ENCODE measurements at regions not wholly inside any gene's neighbourhood (a gene's known extent, or its start where the extent isn't known, plus 50 kb on each side); places are given as distances from the start of the nearest gene placed in this dataset.

GRCh38 chr3:102802819-102803420 lies 368.1 kb downstream of the ZPLD1 start:
- DNase-seq: no peak
- in situ Hi-C loops (cut with HindIII; ENCODE audit: low pct_ligation_motif_present, low pct_unique_long_range_greater_than_20kb, low sequenced_read_pairs): no loop called here

GRCh38 chr3:102810937-102811336 lies 376.1 kb downstream of the ZPLD1 start:
- no peak for DNase-seq
- in situ Hi-C loops (cut with HindIII; ENCODE audit: low pct_ligation_motif_present, low pct_unique_long_range_greater_than_20kb, low sequenced_read_pairs): no loop called here

- no peak for DNase-seq
- in situ Hi-C loops (cut with HindIII; ENCODE audit: low pct_ligation_motif_present, low pct_unique_long_range_greater_than_20kb, low sequenced_read_pairs): no loop called here
These were observed 391.8 kb downstream of the ZPLD1 start for GRCh38 chr3:102826636-102827035.

GRCh38 chr3:102827386-102827785 lies 392.6 kb downstream of the ZPLD1 start:
- in situ Hi-C loops (cut with HindIII; ENCODE audit: low pct_ligation_motif_present, low pct_unique_long_range_greater_than_20kb, low sequenced_read_pairs): no loop called here
- DNase-seq: no peak

- in situ Hi-C loops (cut with HindIII; ENCODE audit: low pct_ligation_motif_present, low pct_unique_long_range_greater_than_20kb, low sequenced_read_pairs): no loop called here
- DNase-seq: no peak
These were observed 395.6 kb downstream of the ZPLD1 start for GRCh38 chr3:102830415-102830814.

GRCh38 chr3:102841866-102842265 lies 407.1 kb downstream of the ZPLD1 start:
- DNase-seq: no peak
- in situ Hi-C loops (cut with HindIII; ENCODE audit: low pct_ligation_motif_present, low pct_unique_long_range_greater_than_20kb, low sequenced_read_pairs): no loop called here

GRCh38 chr3:102866845-102867244 lies 432.0 kb downstream of the ZPLD1 start:
- in situ Hi-C loops (cut with HindIII; ENCODE audit: low pct_ligation_motif_present, low pct_unique_long_range_greater_than_20kb, low sequenced_read_pairs): no loop called here
- peak; percentile 17 for DNase-seq

- in situ Hi-C loops (cut with HindIII; ENCODE audit: low pct_ligation_motif_present, low pct_unique_long_range_greater_than_20kb, low sequenced_read_pairs): no loop called here
- DNase-seq: no peak
These were observed 448.7 kb downstream of the ZPLD1 start for GRCh38 chr3:102883515-102883914.

GRCh38 chr3:102885289-102885688 lies 450.5 kb downstream of the ZPLD1 start:
- in situ Hi-C loops (cut with HindIII; ENCODE audit: low pct_ligation_motif_present, low pct_unique_long_range_greater_than_20kb, low sequenced_read_pairs): no loop called here
- DNase-seq: no peak

GRCh38 chr3:102887431-102887830 lies 452.6 kb downstream of the ZPLD1 start:
- no peak for DNase-seq
- in situ Hi-C loops (cut with HindIII; ENCODE audit: low pct_ligation_motif_present, low pct_unique_long_range_greater_than_20kb, low sequenced_read_pairs): no loop called here

GRCh38 chr3:102896851-102897621 lies 462.2 kb downstream of the ZPLD1 start:
- in situ Hi-C loops (cut with HindIII; ENCODE audit: low pct_ligation_motif_present, low pct_unique_long_range_greater_than_20kb, low sequenced_read_pairs): no loop called here
- no peak for DNase-seq

- DNase-seq: no peak
- in situ Hi-C loops (cut with HindIII; ENCODE audit: low pct_ligation_motif_present, low pct_unique_long_range_greater_than_20kb, low sequenced_read_pairs): no loop called here
These were observed 469.8 kb downstream of the ZPLD1 start for GRCh38 chr3:102904629-102905028.

GRCh38 chr3:102905811-102906210 lies 471.0 kb downstream of the ZPLD1 start:
- in situ Hi-C loops (cut with HindIII; ENCODE audit: low pct_ligation_motif_present, low pct_unique_long_range_greater_than_20kb, low sequenced_read_pairs): no loop called here
- DNase-seq: no peak

- in situ Hi-C loops (cut with HindIII; ENCODE audit: low pct_ligation_motif_present, low pct_unique_long_range_greater_than_20kb, low sequenced_read_pairs): no loop called here
- DNase-seq: no peak
These were observed 472.0 kb downstream of the ZPLD1 start for GRCh38 chr3:102906818-102907217.

GRCh38 chr3:102909904-102910303 lies 475.1 kb downstream of the ZPLD1 start:
- DNase-seq: no peak
- in situ Hi-C loops (cut with HindIII; ENCODE audit: low pct_ligation_motif_present, low pct_unique_long_range_greater_than_20kb, low sequenced_read_pairs): no loop called here

GRCh38 chr3:102916532-102916931 lies 481.7 kb downstream of the ZPLD1 start:
- no peak for DNase-seq
- in situ Hi-C loops (cut with HindIII; ENCODE audit: low pct_ligation_motif_present, low pct_unique_long_range_greater_than_20kb, low sequenced_read_pairs): no loop called here

- in situ Hi-C loops (cut with HindIII; ENCODE audit: low pct_ligation_motif_present, low pct_unique_long_range_greater_than_20kb, low sequenced_read_pairs): no loop called here
- no peak for DNase-seq
These were observed 491.8 kb downstream of the ZPLD1 start for GRCh38 chr3:102926618-102927017.

- DNase-seq: no peak
- in situ Hi-C loops (cut with HindIII; ENCODE audit: low pct_ligation_motif_present, low pct_unique_long_range_greater_than_20kb, low sequenced_read_pairs): no loop called here
These were observed 498.6 kb downstream of the ZPLD1 start for GRCh38 chr3:102933377-102933776.

GRCh38 chr3:102936511-102937045 lies 501.8 kb downstream of the ZPLD1 start:
- in situ Hi-C loops (cut with HindIII; ENCODE audit: low pct_ligation_motif_present, low pct_unique_long_range_greater_than_20kb, low sequenced_read_pairs): no loop called here
- no peak for DNase-seq

- in situ Hi-C loops (cut with HindIII; ENCODE audit: low pct_ligation_motif_present, low pct_unique_long_range_greater_than_20kb, low sequenced_read_pairs): no loop called here
These were observed 507.0 kb downstream of the ZPLD1 start for GRCh38 chr3:102941786-102942185.

More at GRCh38 chr3:102941786-102942185, 507.0 kb downstream of the ZPLD1 start:
- no peak for DNase-seq
